ENCODE measurements at regions not wholly inside any gene's neighbourhood (a gene's known extent, or its start where the extent isn't known, plus 50 kb on each side); places are given as distances from the start of the nearest gene placed in this dataset.

DNA sequence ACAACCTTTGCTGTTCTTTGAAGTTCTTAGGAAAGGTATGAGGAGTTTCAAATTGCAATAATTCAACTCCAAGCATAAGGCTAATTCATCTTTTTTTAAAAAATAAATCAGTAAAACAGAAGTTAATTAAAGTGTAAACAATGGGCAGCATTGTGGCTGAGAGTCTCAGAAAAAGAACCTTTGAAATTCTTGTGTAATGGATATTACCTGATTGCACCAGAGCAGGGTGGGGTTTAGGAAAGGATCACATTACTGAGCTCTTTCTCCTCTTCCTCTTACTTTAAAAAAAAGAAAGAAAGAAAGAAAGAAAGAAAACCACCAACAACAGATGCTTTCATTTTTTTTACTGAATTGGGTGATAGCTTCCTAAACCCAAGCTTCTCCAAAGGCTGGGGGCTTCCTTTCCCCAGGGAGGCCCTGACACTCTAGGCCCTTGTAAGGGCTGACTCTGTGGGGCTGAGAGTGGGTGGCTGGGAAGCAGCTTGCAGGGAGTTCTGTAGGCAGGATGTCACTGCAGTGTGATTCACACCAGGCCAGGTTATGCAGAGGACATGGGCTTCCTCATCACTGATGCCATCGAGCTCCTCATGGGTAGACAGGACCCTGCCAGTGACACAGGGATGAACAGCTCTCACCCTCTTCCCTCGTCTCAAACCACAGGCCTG is 564.5 kb downstream of the FGF9 start:
- peak; percentile 33 for DNase-seq (ENCODE audit: low spot score)

DNA sequence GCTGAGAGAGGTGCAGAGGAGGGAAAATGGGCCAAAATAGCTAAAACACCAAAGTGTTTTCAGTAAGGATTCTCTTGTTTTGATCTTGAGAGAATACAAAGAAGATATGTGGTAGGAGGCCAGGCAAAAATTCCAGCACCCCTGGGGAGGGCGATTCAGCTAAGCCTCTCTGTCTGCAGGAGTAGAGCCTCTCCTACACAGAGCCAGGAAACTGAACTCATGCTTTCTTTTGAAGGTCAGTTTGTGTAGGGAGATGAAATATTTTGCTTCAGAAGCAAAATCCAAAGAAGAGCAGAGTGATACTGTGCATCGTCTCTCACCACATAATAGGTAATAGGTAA is 565.0 kb downstream of the FGF9 start:
- peak; percentile 20 for DNase-seq (ENCODE audit: low spot score)

- no peak for DNase-seq (ENCODE audit: low spot score)
Observed at GRCh38 chr13:22238269-22238668, 567.4 kb downstream of the FGF9 start.

DNA sequence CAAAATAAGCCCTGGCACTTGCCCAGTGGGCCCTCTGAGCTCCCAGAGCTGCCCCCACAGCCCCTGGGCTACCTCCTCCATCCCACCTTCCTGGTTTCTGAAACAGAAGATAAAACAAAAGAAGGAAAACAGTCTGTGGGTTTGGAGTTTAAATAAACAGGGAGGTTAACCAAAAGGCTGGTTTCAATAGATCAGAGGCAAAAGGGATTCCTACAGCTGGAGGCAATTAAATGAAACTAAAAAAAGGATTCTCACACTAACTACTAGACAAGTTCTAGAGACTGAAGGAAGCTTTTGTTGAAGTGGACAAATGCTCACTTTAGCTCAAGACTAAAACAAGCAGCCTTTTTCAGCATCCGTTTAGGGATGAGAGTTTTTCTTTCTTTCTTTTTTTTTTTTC is 569.8 kb downstream of the FGF9 start:
- peak; percentile 61 for DNase-seq (ENCODE audit: low spot score)

GRCh38 chr13:22243469-22244163 is 572.7 kb downstream of the FGF9 start:
- DNase-seq (ENCODE audit: low spot score): no peak

- DNase-seq (ENCODE audit: low spot score): no peak
Observed at GRCh38 chr13:22252281-22252830, 581.5 kb downstream of the FGF9 start.

DNA sequence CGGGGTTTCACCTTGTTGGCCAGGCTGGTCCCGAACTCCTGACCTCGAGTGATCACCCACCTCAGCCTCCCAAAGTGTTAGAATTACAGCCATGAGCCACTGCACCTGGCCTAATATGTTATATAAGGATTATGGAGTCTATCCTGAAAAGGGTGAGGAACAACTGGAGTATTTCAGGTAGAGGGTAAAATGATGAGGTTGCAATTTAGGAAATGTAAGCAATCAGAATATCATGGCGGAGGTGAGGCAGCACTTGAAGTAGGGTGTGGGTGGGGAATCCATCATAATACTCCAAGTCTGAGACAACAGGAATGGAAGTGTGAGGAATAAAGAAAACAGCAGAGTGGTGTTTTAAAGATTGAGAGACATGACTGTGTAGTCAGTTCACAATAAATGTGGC is 582.2 kb downstream of the FGF9 start:
- DNase-seq (ENCODE audit: low spot score): no peak

DNA sequence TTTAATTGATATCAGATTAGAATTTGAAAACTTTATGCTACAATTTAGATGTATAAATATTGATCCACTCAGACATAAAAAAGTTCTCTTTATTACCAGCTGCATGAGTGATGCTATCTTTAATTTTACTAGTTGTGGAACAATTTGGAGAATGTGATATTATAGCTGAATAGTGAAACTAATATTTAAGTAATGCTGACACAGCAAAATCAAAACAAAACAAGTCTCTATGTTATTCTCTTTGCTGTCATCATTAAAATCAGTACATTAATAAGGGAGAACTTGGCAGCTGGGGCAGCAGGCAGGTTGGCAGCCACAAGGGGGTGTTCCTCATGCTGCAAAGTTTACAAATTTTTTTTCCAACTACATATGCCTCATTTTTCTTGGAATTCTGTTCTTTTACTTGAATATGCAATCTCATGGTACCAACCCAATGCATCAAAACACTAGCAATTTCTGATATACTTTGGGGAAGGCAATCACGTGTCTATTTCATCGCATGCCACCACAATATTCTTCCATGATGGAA is 585.3 kb downstream of the FGF9 start:
- DNase-seq (ENCODE audit: low spot score): no peak

GRCh38 chr13:22262001-22262885 is 591.4 kb downstream of the FGF9 start:
- peak; percentile 32 for DNase-seq (ENCODE audit: low spot score)

DNA sequence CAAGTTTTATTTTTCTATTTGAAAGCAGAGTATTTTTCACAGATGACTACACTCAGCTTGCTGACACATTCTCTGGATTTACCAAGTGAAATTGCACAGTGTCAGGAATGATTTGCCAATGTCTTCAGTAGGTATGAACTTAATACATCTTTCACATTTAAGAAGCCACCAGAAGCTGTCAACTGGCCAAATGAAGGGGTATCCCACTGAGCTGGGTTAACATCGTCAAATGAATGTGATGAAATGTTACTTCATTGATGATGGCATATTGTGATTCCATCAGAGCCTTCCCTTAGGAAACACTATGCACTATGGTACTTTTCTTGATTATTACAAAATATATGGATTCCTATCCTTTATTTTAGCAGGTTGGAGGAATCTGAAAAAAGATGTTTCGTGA is 592.3 kb downstream of the FGF9 start:
- DNase-seq (ENCODE audit: low spot score): no peak

DNA sequence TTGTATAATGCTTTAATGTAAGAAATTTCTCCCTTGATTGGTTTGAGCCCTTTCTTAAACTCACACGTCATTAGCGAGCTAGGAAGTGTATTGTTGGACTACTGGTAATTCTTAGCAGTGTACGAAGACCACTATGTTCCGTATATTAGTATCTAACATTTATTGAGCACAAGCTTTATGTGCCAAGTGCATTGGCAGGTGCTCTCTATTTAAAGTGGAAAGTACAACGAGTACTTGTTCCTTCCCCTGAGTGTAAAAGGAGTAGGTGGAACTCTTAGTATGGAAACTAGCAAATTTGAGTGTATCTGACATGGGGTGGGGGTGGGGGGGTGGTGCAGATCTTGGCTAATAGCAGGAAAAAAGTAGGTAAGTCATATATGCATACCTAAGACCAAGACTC is 594.7 kb downstream of the FGF9 start:
- no peak for DNase-seq (ENCODE audit: low spot score)

- DNase-seq (ENCODE audit: low spot score): no peak
Observed at GRCh38 chr13:22270881-22271280, 600.0 kb downstream of the FGF9 start.

- no peak for DNase-seq (ENCODE audit: low spot score)
Observed at GRCh38 chr13:22271903-22272302, 601.0 kb downstream of the FGF9 start.

GRCh38 chr13:22275393-22275792 is 604.5 kb downstream of the FGF9 start:
- DNase-seq (ENCODE audit: low spot score): no peak

DNA sequence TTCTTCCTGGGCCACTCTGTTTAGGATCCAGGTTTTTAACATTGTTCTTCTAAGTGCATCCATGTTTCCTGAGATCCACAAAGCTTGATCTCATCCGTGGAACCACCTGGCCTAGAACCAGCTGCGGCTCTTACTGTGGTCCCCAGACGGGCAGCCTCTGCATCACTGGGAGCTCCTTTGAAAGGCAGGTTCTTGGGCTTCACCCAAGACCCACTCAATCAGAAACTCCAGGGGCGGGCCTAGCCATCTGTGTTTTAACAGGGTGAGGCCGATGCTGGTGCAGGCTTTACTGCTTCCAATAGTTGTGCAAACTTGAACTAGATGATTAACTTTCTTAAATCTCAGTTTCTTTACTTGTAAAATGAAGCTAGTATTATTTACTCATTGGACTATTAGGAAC is 605.7 kb downstream of the FGF9 start:
- no peak for DNase-seq (ENCODE audit: low spot score)

DNA sequence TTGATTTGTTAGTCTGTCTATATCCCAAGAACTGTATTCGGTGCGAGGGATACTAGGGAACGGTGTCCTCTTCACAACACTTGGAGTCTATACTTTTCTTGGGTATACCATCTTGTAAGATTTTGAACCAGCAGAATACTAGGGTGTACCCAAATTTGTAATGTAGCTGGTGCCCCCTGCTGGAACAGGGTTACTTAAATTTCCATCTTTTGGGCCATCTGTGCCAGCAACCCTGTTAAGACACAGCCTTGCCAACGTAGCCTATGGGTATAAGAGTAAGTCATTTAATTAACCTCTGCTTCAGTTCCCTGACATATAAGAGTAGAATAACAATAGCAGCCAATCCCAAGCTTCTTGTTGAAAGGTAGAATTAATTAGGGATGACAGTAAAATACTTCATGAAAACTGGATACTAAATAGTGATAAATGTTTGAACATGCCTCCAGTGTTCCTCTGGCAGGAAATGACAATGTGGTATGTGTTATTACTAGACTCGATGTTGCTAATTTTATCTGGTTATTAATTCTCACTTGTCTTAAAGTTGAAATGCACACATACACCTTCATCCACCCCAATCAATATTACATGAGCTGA is 607.6 kb downstream of the FGF9 start:
- peak; percentile 56 for DNase-seq (ENCODE audit: low spot score)

- DNase-seq (ENCODE audit: low spot score): no peak
Observed at GRCh38 chr13:22285867-22286266, 615.0 kb downstream of the FGF9 start.

DNA sequence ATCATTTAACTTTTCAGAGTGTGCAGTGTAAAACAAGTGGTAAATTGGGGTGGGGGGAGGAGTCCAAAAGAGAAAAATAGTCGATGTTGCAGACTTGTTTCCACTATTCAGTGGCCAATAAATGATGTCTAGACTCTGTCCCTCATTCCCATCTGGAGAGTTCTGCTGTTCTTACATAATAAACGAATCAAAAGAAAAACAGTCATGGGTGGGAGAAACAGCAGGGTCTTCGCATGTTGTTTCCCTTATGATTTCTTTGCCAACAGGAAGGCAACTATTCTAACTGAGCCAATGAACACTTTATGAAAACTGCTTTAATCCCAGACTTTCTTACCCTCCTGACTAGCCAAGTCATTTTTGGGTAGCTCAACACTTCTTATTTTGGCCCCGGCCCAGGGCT is 615.5 kb downstream of the FGF9 start:
- DNase-seq (ENCODE audit: low spot score): no peak

GRCh38 chr13:22287343-22287920 is 616.6 kb downstream of the FGF9 start:
- DNase-seq (ENCODE audit: low spot score): no peak

GRCh38 chr13:22288496-22288895 is 617.6 kb downstream of the FGF9 start:
- DNase-seq (ENCODE audit: low spot score): no peak

- DNase-seq (ENCODE audit: low spot score): no peak
Observed at GRCh38 chr13:22289711-22290110, 618.8 kb downstream of the FGF9 start.

DNA sequence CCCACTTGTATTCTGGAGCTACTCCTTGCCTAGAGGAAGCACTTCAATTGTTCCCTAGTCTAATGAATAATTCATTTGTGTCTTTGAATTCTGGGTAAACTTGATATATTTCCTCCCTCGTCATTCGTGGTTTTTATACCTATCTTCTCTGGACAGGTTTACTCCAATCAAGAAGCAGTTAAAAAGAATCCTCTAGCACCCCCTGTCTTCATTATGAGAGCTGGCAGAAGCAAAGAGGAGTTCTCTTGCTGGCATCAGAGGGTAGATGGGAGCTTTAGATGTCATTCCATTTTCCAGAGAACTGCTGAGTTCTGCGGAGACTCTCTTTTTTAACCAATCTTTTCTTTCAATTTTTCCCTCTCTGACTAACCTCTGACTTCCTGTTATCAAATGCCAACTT is 627.7 kb downstream of the FGF9 start:
- DNase-seq (ENCODE audit: low spot score): no peak
